ENCODE measurements at regions not wholly inside any gene's neighbourhood (a gene's known extent, or its start where the extent isn't known, plus 50 kb on each side); places are given as distances from the start of the nearest gene placed in this dataset.

DNA sequence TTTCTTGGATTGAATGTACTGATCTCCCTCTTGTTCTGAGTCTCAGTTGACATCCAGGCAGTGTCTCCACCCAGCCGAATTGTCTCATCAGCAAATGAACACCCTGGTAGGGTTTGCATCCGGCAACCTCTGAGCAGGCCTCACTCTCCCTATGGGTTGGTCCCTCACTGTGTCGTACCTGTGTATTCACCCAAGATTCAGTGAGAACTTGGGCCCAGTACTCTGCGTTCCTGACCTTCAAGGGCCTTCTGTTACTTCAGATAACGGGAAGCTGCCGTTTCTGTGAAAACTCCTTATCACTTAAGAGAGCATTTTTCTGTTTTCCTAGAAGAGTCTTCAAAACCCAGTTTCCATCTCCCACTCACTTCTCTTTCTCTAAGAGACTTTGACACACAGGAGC is 915.6 kb downstream of the TBC1D22A start:
- TF ChIP-seq, protein P1, sequence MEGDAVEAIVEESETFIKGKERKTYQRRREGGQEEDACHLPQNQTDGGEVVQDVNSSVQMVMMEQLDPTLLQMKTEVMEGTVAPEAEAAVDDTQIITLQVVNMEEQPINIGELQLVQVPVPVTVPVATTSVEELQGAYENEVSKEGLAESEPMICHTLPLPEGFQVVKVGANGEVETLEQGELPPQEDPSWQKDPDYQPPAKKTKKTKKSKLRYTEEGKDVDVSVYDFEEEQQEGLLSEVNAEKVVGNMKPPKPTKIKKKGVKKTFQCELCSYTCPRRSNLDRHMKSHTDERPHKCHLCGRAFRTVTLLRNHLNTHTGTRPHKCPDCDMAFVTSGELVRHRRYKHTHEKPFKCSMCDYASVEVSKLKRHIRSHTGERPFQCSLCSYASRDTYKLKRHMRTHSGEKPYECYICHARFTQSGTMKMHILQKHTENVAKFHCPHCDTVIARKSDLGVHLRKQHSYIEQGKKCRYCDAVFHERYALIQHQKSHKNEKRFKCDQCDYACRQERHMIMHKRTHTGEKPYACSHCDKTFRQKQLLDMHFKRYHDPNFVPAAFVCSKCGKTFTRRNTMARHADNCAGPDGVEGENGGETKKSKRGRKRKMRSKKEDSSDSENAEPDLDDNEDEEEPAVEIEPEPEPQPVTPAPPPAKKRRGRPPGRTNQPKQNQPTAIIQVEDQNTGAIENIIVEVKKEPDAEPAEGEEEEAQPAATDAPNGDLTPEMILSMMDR (IDR thresholded peaks at IDR 0.05) = no peak
- ATAC-seq (ENCODE audit: low FRiP score) = no peak
- no peak for DNase-seq (ENCODE audit: low spot score)

DNA sequence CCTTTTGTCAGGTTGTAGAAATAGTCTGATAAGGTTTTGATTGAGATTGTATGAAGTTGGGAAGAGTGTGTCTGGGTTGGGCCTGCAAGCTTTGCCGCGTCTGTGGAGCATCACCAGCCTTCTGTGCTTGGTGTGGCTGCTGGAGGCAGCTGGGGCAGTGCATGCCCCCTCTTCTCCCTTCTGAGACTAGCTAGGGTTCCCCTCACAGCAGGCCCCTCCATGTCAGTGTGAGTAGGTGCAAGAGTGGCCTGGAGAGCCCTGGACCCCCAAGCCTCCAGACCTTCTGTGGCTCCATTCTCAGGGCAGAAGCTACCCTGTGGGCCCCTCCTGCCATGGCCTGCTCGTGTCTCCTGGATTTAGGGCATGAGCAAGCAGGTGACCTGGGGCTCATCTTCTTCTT is 914.2 kb downstream of the TBC1D22A start:
- ATAC-seq (ENCODE audit: low FRiP score) = no peak
- TF ChIP-seq, protein P1 (IDR thresholded peaks at IDR 0.05) = no peak
- no peak for DNase-seq (ENCODE audit: low spot score)

DNA sequence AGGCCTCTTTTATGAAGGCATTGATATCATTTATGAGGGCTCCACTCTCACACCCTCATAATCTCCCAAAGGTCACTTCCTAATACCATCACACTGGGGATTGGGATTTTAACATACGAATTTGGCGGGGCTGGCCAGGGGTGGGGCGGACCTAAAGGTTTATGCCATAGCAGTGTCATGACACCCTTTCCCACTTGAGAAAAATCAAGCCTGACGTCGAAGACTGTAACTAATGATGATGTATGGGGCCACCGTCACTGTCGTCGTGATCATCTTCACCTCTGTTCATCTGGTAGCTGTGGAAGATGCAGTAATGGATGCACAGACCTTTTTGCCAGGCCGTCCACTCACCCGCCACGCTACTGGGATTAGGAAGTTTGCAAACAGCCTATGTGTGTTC is 912.1 kb downstream of the TBC1D22A start:
- ATAC-seq (ENCODE audit: low FRiP score) = no peak
- TF ChIP-seq, protein P1 (IDR thresholded peaks at IDR 0.05) = no peak
- no peak for DNase-seq (ENCODE audit: low spot score)

DNA sequence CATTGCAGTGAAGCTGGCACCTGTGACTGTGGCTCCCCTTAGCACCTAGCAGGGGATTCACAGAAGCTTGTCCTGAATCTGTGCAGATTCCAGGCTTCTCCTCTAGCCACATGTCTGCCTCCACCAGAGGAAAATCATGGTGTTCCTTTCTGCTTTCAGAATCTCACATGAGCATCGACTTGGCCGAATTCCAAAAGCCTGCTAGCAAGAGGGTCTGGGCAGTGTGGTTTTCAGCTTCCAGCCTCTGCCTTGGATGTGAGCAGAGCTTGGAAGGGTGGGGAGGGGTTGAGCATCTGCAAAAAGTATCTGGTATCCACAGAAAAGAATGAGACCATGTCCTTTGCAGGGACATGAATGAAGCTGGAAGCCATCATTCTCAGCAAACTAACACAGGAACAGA is 911.1 kb downstream of the TBC1D22A start:
- DNase-seq (ENCODE audit: low spot score) = no peak
- TF ChIP-seq, protein P1 (IDR thresholded peaks at IDR 0.05) = no peak
- ATAC-seq (ENCODE audit: low FRiP score) = no peak

DNA sequence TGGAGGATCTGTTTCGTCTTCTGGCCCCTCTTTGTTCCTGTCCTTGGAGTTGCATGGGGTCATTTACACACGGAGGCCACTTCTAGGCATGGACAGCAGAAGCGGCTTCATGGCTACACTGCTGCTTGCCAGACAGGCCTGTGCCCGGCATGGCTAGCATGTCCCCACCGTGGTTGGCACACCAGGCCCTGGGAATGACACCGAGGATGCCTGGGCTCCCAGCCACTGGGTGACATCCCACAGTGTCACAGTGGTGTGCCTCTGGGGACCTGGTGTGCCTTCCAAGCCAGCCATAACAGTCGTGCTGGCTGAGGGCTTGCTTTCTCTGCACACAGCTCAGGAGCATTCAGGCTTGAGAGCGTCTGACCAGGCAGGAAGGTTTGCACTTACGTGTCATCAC is 910.1 kb downstream of the TBC1D22A start:
- DNase-seq (ENCODE audit: low spot score) = no peak
- TF ChIP-seq, protein P1 (IDR thresholded peaks at IDR 0.05) = no peak
- ATAC-seq (ENCODE audit: low FRiP score) = no peak

DNA sequence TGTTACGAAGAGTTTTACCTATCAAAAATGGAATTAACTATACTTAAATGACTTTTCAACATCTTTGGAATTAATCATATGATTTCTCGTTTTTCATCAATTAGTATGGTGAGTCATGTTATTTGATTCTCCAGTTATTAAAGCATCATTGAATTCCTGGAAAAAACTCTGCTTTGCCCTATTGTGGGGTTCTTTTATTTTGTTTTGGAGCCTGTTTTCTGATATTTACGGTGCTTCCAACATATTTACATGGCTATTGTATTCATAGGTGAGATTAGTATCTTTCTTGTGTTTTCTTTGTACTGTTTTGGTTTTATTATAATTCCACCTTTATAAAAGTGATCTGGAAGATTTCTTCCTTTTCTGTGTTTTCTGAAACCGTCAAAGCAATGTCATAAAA is 902.7 kb downstream of the TBC1D22A start:
- ATAC-seq (ENCODE audit: low FRiP score) = no peak
- no peak for DNase-seq (ENCODE audit: low spot score)
- TF ChIP-seq, protein P1 (IDR thresholded peaks at IDR 0.05) = no peak

DNA sequence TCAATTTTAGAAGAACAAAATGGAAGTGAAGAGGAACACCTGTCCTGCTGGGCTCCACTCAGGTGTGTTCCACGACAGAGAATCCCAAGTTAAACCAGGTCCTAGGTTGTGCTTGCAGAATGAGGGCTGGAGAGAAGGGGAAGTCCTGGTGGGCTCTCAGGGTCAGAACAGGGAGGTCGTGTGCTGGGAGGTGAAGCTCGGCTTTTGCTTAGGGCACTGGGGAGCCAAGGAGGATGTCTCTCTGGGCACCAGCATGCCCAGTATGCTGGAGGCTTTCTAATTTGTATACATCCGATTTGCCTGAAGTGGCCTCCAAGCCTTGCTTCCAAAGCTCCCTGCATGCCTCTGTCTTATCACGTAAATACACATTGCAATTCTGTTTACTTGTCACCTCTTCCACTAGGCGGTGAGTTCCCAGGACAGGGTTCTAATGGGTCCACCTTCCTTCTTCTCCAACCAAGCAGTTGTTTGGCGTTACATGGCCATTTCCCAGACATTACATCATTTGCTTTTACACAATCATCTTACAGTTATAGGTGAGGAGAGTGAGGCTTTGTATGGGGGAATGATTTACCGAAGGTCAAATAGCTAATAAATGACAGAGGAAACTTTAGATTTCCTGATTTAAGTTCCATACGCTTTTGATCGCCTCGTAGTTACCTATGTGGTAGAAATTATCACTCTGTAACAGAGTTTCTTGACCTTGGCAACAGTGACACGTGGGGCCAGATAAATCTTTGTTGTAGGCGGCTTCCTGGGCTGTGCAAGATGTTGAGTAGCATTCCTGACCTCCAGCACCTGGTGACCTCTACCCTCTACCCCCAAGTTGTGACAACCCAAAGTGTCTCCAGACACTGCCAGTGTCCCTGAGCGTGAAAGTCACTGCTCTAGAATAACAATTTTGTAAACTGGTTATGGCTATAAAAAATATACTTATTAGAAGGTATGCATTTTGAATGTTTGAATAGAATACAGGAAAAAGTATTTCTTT is 901.5 kb downstream of the TBC1D22A start:
- DNase-seq (ENCODE audit: low spot score) (no peak), ATAC-seq (ENCODE audit: low FRiP score) (no peak)
- TF ChIP-seq, protein P1 (IDR thresholded peaks at IDR 0.05) = no peak

Data from omental fat pad (tissue), 3 donors.